Lower leg skin (tissue), 4 donors: ENCODE measurements at regions not wholly inside any gene's neighbourhood (a gene's known extent, or its start where the extent isn't known, plus 50 kb on each side); places are given as distances from the start of the nearest gene placed in this dataset.

Experiments used
- DNase-seq, 2 donors: peaks; one replicate each; pipeline ENCODE4 v3.0.0-alpha.2; 2019; ENCODE audit warnings: low spot score in 2 of 2
- H3K4me3 ChIP-seq: fragments of 200-600 bp; sonication (generic); 2 replicates; pipeline ENCODE4 v1.5.1; 2017; ENCODE audit warnings: mild to moderate bottlenecking, low read depth; ENCODE audit not compliant: poor library complexity, severe bottlenecking
- POLR2A ChIP-seq, 2 donors: fragments of 450-650 bp; IDR thresholded peaks; one replicate each; pipeline ENCODE4 v1.6.1; 2016 to 2017; ENCODE audit warnings: antibody characterized with exemption in 2 of 2, mild to moderate bottlenecking in 1 of 2, moderate library complexity in 1 of 2
- WGBS, 2 donors: methylation state at CpG; one replicate each; pipeline ENCODE4 v1.1.5; 2018; 5-methylcytosine and 5-hydroxymethylcytosine counted together
- intact Hi-C: fragments of 100-400 bp; cut with DNase I; formaldehyde crosslinking; loops from one replicate; pipeline ENCODE4 v1.15.0; 2023; ENCODE audit warnings: low total_unique reads
- TF ChIP-seq, protein P1 (sequence below), 3 donors: fragments of 450-650 bp; IDR thresholded peaks; one replicate each; pipeline ENCODE4 v1.5.1; 2016; ENCODE audit warnings: antibody characterized with exemption in 3 of 3, mild to moderate bottlenecking in 3 of 3, moderate library complexity in 2 of 3

DNA sequence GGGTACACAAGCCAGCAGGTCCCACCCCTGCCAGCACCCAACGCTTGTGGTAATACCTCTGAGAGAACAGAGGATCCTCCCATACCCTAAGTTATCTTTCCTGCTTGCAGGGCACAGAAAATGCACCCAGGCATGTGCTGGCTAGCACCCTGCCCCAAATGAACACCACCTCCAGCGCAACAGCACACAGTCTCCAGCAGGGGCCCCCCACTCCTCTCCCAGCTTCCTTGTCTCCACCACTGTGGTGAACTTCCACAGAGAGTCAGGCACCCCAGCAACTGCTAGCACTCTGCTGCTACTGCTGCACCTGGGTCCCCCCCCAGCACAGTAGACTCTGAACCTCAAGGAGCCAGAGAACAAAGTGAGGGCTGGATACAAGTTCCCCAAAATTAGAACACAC lies 216.8 kb upstream of the CNTNAP5 start:
- no peak for DNase-seq
- H3K4me3 ChIP-seq, result no peak overlapping the region
- TF ChIP-seq, protein P1, sequence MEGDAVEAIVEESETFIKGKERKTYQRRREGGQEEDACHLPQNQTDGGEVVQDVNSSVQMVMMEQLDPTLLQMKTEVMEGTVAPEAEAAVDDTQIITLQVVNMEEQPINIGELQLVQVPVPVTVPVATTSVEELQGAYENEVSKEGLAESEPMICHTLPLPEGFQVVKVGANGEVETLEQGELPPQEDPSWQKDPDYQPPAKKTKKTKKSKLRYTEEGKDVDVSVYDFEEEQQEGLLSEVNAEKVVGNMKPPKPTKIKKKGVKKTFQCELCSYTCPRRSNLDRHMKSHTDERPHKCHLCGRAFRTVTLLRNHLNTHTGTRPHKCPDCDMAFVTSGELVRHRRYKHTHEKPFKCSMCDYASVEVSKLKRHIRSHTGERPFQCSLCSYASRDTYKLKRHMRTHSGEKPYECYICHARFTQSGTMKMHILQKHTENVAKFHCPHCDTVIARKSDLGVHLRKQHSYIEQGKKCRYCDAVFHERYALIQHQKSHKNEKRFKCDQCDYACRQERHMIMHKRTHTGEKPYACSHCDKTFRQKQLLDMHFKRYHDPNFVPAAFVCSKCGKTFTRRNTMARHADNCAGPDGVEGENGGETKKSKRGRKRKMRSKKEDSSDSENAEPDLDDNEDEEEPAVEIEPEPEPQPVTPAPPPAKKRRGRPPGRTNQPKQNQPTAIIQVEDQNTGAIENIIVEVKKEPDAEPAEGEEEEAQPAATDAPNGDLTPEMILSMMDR (IDR thresholded peaks at IDR 0.05), result no peak
- intact Hi-C loops, result no loop called here
- 84 to 100% methylated on average over 2 of the region's 2 CpGs for WGBS, 2 donors

DNA sequence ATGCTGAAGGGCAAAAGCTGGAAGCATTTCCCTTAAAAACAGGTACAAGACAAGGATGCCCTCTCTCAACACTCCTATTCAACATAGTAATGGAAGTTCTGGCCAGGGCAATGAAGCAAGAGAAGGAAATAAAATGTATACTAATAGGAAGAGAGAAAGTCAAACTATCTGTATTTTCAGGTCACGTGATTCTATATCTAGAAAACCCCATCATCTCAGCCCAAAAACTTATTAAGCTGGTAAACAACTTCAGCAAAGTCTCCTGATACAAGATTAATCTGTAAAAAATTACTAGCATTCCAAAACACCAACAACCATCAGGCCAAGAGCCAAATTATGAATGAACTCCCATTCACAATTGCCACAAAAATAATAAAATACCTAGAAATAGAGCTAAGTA lies 213.2 kb upstream of the CNTNAP5 start:
- TF ChIP-seq POLR2A (IDR thresholded peaks at IDR 0.05), result no peak
- TF ChIP-seq, protein P1 (IDR thresholded peaks at IDR 0.05), result no peak
- intact Hi-C loops, result no loop called here
- no peak overlapping the region for H3K4me3 ChIP-seq
- 61 to 91% methylated on average over 1 of the region's 1 CpG for WGBS, 2 donors
- DNase-seq, result no peak

DNA sequence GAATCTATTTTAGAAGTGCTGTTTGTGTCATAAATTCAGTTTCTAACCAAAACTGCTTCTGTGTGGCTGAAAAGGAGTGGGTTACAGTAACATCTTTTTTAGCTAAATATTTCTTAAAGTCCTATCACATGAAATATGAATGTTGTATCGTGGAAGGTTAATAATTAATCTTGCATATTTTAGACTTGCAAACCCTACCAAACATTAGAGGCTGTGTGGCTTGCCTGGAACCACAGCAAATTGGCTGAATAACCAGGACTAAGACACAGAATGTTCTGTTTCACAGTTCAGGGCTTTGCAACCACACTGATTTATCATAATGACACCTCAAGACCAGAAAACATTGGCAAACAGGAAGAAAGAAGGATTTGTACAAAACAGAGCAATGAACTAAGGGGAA lies 208.9 kb upstream of the CNTNAP5 start:
- intact Hi-C loops, result no loop called here
- TF ChIP-seq, protein P1 (IDR thresholded peaks at IDR 0.05), result no peak
- 72 to 79% methylated on average over 1 of the region's 1 CpG for WGBS, 2 donors
- no peak for DNase-seq
- H3K4me3 ChIP-seq, result no peak overlapping the region

DNA sequence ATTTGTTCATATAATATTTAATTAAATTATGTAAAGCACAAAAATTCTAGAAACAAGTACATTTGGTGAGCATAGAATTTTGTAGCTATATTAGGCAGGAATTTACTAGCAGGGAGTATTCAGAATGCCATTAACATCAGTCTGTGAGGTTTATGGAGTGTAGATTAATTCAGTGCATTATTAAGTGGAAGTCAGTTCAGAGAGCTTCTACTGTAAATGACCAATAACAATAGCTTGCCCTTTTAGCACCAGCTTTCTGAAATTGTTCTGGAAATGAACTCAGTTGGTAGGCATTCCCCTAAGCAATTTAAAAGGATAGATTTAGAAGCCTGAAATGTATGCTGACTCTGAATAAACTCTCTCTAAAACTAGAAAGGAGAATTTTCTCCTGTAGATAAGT lies 208.2 kb upstream of the CNTNAP5 start:
- TF ChIP-seq, protein P1 (IDR thresholded peaks at IDR 0.05), result no peak
- no peak for TF ChIP-seq POLR2A (IDR thresholded peaks at IDR 0.05)
- intact Hi-C loops, result no loop called here
- no peak overlapping the region for H3K4me3 ChIP-seq
- DNase-seq, result no peak

DNA sequence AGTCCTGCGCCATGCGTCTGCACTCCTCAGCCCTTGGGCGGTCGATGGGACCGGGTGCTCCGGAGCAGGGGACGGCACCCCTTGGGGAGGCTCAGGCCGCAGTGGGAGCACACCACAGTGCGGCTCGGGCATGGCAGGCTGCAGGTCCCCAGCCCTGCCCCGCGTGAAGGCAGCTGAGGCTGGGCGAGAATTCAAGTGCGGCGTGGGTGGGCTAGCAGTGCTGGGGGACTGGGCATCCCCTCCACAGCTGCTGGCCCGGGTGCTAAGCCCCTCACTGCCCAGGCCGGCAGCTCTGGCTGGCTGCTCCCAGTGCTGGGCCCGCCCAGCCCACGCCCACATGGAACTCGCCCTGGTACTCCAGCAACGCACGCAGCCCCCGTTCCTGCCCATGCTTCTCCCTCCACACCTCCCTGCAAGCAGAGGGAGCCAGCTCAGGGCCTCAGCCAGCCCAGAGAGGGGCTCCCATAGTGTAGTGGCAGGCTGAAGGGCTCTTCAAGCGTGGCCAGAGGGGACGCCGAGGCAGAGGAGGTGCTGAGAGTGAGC lies 198.3 kb upstream of the CNTNAP5 start:
- intact Hi-C loops, result no loop called here
- DNase-seq, result no peak
- 95 to 96% methylated on average over 19 to 26 of the region's 26 CpGs for WGBS, 2 donors
- no peak for TF ChIP-seq POLR2A (IDR thresholded peaks at IDR 0.05)
- TF ChIP-seq, protein P1 (IDR thresholded peaks at IDR 0.05), result no peak
- H3K4me3 ChIP-seq, result no peak overlapping the region

DNA sequence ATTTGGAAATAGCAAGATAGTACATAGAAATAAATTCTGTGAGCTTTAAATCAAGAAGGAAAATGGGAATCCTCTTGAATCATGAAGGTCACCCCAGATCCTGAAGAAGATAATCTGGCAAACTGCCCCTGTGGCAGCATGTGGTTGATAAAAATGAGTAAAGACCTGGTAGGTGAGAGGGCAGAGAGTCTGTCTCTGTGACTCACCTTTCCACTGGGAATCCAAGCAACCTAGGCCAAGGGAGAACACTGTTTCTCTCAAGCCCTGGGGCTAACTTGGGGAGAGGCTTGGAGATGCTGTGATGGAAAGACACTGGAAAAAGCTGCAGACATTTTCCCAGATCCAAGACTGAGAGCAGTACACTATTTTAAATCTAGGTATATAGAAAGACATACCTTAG lies 185.8 kb upstream of the CNTNAP5 start:
- TF ChIP-seq POLR2A (IDR thresholded peaks at IDR 0.05), result no peak
- H3K4me3 ChIP-seq, result no peak overlapping the region
- no peak for DNase-seq
- intact Hi-C loops, result no loop called here
